WTC11 (cell line): ENCODE measurements at regions not wholly inside any gene's neighbourhood (a gene's known extent, or its start where the extent isn't known, plus 50 kb on each side); places are given as distances from the start of the nearest gene placed in this dataset.

ENCODE experiments used
- ATAC-seq: fragments of 200-7000 bp; cut with Tn5 transposase; 2 replicates; pipeline ENCODE4 v1.10.0; 2021; ENCODE audit warnings: mild to moderate bottlenecking, moderate library complexity
- CTCF ChIA-PET: fragments of 300-600 bp; sonication (Branson Sonifier 250); formaldehyde crosslinking; loops from one replicate; lab custom pipeline; 2021; ENCODE audit warnings: antibody characterized with exemption; lab: Charles Lee
- POLR2A ChIA-PET: fragments of 350-600 bp; sonication (Branson Sonifier 250); formaldehyde crosslinking; loops from one replicate; lab custom pipeline; 2021; ENCODE audit warnings: antibody characterized with exemption; lab: Charles Lee
- DNase-seq: peaks from one replicate; pipeline ENCODE4 v3.0.0; 2021; ENCODE audit warnings: low spot score
- H3K27ac Mint-ChIP-seq: 2 replicates; pipeline ENCODE4 v1.8.0; 2021; ENCODE audit warnings: mixed read lengths
- H3K27me3 Mint-ChIP-seq: 2 replicates; pipeline ENCODE4 v1.8.0; 2021; ENCODE audit warnings: low read depth, mild to moderate bottlenecking, moderate library complexity, mixed read lengths
- H3K36me3 Mint-ChIP-seq: 2 replicates; pipeline ENCODE4 v1.8.0; 2021; ENCODE audit warnings: mixed read lengths
- H3K4me1 Mint-ChIP-seq: 2 replicates; pipeline ENCODE4 v1.8.0; 2022; ENCODE audit warnings: mixed read lengths
- H3K4me3 Mint-ChIP-seq: 2 replicates; pipeline ENCODE4 v1.8.0; 2021; ENCODE audit warnings: mild to moderate bottlenecking, moderate library complexity, mixed read lengths
- H3K9me3 Mint-ChIP-seq: 2 replicates; pipeline ENCODE4 v1.8.0; 2021; ENCODE audit warnings: mixed read lengths
- CREB1 ChIP-seq: sonication (generic); formaldehyde crosslinking; IDR thresholded peaks from 2 replicates; pipeline ENCODE4 v1.8.0; 2023; ENCODE audit warnings: mild to moderate bottlenecking, missing genetic modification reagents
- ETV6 ChIP-seq: sonication (generic); formaldehyde crosslinking; IDR thresholded peaks from 2 replicates; pipeline ENCODE4 v1.8.1; 2022; ENCODE audit warnings: mild to moderate bottlenecking, missing genetic modification reagents
- FOXJ3 ChIP-seq: sonication (generic); formaldehyde crosslinking; IDR thresholded peaks from 2 replicates; pipeline ENCODE4 v1.9.0; 2021; ENCODE audit warnings: missing genetic modification reagents, mild to moderate bottlenecking, borderline replicate concordance
- GRHL2 ChIP-seq: fragments of 250-450 bp; sonication (Bioruptor Pico); IDR thresholded peaks from 2 replicates; pipeline ENCODE4 v1.8.0; 2022; ENCODE audit warnings: mild to moderate bottlenecking, moderate library complexity; ENCODE audit not compliant: insufficient replicate concordance, severe bottlenecking
- NR2C2 ChIP-seq: sonication (generic); formaldehyde crosslinking; IDR thresholded peaks from 2 replicates; pipeline ENCODE4 v1.8.0; 2022; ENCODE audit warnings: mild to moderate bottlenecking, missing genetic modification reagents
- PRRX2 ChIP-seq: fragments of 250-450 bp; sonication (Bioruptor Pico); IDR thresholded peaks from 2 replicates; pipeline ENCODE4 v1.8.0; 2021; ENCODE audit warnings: mild to moderate bottlenecking
- SOX15 ChIP-seq: fragments of 250-450 bp; sonication (Bioruptor Pico); IDR thresholded peaks from 2 replicates; pipeline ENCODE4 v1.9.0; 2021; ENCODE audit warnings: mild to moderate bottlenecking
- SP1 ChIP-seq: sonication (generic); formaldehyde crosslinking; conservative IDR thresholded peaks from 2 replicates; pipeline ENCODE4 v1.8.1; 2022; ENCODE audit warnings: missing genetic modification reagents
- ZBTB21 ChIP-seq: sonication (generic); formaldehyde crosslinking; IDR thresholded peaks from 2 replicates; pipeline ENCODE4 v1.8.1; 2023; ENCODE audit warnings: mild to moderate bottlenecking, missing genetic modification reagents, borderline replicate concordance
- ZNF232 ChIP-seq: sonication (generic); formaldehyde crosslinking; IDR thresholded peaks from 2 replicates; pipeline ENCODE4 v1.8.0; 2022; ENCODE audit warnings: mild to moderate bottlenecking, missing genetic modification reagents
- ZNF263 ChIP-seq: sonication (generic); formaldehyde crosslinking; IDR thresholded peaks from 2 replicates; pipeline ENCODE4 v1.8.1; 2022; ENCODE audit warnings: low read depth, mild to moderate bottlenecking, moderate library complexity, missing genetic modification reagents
- TF ChIP-seq, protein P1 (sequence below): sonication (generic); formaldehyde crosslinking; IDR thresholded peaks from 2 replicates; pipeline ENCODE4 v1.8.0; 2022; ENCODE audit warnings: mild to moderate bottlenecking, missing genetic modification reagents
- TF ChIP-seq, protein P2 (sequence below): sonication (generic); formaldehyde crosslinking; IDR thresholded peaks from 2 replicates; pipeline ENCODE4 v1.8.1; 2022; ENCODE audit warnings: low read depth, mild to moderate bottlenecking, moderate library complexity, missing genetic modification reagents, borderline replicate concordance
- TF ChIP-seq, protein P3 (sequence below): sonication (generic); formaldehyde crosslinking; IDR thresholded peaks from 2 replicates; pipeline ENCODE4 v1.8.1; 2023; ENCODE audit warnings: mild to moderate bottlenecking, missing genetic modification reagents, moderate library complexity
- TF ChIP-seq, protein P4 (sequence below): sonication (generic); formaldehyde crosslinking; IDR thresholded peaks from 2 replicates; pipeline ENCODE4 v1.8.1; 2022; ENCODE audit warnings: missing genetic modification reagents, borderline replicate concordance
- TF ChIP-seq, protein P5 (sequence below): sonication (generic); formaldehyde crosslinking; IDR thresholded peaks from 2 replicates; pipeline ENCODE4 v1.8.1; 2023; ENCODE audit warnings: mild to moderate bottlenecking, missing genetic modification reagents, borderline replicate concordance
- TF ChIP-seq, protein P6 (sequence below): sonication (generic); formaldehyde crosslinking; IDR thresholded peaks from 2 replicates; pipeline ENCODE4 v1.8.0; 2023; ENCODE audit warnings: missing genetic modification reagents
- TF ChIP-seq, protein P7 (sequence below): sonication (generic); formaldehyde crosslinking; IDR thresholded peaks from 2 replicates; pipeline ENCODE4 v1.8.0; 2022; ENCODE audit warnings: mild to moderate bottlenecking, missing genetic modification reagents

DNA sequence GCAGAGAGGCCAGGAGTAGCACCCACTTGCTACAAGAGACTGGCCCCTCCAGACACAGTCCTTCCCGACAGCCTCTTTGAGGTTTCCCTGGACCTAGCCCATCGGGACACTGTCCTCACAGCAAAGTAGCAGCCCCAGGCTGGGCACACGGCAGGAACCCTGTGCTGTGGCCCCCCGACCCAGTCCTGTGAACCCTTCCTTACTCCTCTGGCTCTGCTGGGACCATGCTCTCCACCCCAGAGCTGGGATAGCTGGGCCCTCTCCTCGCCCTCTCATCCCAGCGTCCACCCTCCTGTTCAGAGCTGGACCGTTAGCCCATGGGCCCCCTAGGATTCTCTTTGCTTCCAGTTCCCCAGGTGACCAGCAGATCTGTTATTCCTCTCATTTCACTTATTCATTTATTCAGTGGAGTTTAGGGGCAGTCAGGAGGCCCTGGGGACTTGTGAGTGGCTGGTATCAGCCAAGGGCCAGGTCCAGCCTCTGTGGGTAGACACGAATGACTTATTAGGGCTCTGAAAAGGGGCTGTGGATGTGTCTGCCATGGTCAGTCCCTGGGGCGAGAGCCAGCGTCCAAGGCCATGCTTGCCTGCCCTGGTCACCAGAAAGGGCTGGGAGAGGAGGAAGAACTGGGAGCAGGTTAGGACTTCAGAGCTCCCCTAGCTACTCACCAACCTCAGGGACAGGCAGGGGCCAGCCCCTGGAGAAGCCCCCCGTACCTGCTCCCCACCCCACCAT lies 117.6 kb upstream of the RUNX3 start:
- no peaks in the 10 kb centered on the region for H3K4me1 Mint-ChIP-seq
- ATAC-seq (no peak), DNase-seq (no peak)
- ChIA-PET POLR2A (no interaction called here), CTCF (interaction anchor here (1.5 kb wide), 1 partner anchor 11 kb away, joined by 4 read pairs; no protein-coding TSS in a partner anchor)
- no peak for TF ChIP-seq FOXJ3
- no peak for TF ChIP-seq ZNF263 (CRISPR knock-in tag)
- TF ChIP-seq, protein P1, sequence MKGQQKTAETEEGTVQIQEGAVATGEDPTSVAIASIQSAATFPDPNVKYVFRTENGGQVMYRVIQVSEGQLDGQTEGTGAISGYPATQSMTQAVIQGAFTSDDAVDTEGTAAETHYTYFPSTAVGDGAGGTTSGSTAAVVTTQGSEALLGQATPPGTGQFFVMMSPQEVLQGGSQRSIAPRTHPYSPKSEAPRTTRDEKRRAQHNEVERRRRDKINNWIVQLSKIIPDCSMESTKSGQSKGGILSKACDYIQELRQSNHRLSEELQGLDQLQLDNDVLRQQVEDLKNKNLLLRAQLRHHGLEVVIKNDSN (CRISPR knock-in tag), result no peak
- TF ChIP-seq SOX15 (CRISPR knock-in tag), result no peak
- no peak for TF ChIP-seq ZBTB21 (CRISPR knock-in tag)
- TF ChIP-seq, protein P2, sequence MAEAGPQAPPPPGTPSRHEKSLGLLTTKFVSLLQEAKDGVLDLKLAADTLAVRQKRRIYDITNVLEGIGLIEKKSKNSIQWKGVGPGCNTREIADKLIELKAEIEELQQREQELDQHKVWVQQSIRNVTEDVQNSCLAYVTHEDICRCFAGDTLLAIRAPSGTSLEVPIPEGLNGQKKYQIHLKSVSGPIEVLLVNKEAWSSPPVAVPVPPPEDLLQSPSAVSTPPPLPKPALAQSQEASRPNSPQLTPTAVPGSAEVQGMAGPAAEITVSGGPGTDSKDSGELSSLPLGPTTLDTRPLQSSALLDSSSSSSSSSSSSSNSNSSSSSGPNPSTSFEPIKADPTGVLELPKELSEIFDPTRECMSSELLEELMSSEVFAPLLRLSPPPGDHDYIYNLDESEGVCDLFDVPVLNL, result no peak
- TF ChIP-seq ZNF232 (CRISPR knock-in tag), result no peak
- TF ChIP-seq, protein P3, sequence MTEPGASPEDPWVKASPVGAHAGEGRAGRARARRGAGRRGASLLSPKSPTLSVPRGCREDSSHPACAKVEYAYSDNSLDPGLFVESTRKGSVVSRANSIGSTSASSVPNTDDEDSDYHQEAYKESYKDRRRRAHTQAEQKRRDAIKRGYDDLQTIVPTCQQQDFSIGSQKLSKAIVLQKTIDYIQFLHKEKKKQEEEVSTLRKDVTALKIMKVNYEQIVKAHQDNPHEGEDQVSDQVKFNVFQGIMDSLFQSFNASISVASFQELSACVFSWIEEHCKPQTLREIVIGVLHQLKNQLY (CRISPR knock-in tag), result no peak
- H3K27me3 Mint-ChIP-seq, result no peaks in the 10 kb centered on the region
- no peak overlapping the region for H3K4me3 Mint-ChIP-seq
- H3K9me3 Mint-ChIP-seq, result peaks cover 3% of the 10 kb centered on the region; the same call in 1 of the 2 replicates
- no peaks in the 10 kb centered on the region for H3K36me3 Mint-ChIP-seq
- H3K27ac Mint-ChIP-seq, result no peak overlapping the region

DNA sequence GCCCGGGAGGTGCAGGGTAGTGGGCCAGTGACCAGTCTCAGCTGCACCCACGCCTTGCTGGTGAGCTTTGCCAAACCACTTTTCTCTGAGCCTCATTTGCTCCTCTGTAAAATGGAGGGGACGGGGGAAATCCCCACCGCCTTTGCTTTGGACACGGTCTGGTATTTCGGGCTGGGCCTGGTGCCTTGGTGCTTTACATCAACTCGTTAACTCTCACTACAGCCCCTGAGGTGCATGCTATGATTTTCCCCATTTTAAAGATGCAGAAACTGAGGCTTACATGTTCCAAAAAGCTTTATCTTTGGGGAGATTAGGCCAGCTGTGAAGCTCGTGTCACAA lies 116.1 kb upstream of the RUNX3 start:
- no peaks in the 10 kb centered on the region for H3K4me1 Mint-ChIP-seq
- CTCF ChIA-PET, result interaction anchor here (1.5 kb wide), 1 partner anchor 9 kb away, joined by 4 read pairs; no protein-coding TSS in a partner anchor
- H3K27ac Mint-ChIP-seq, result no peak overlapping the region
- DNase-seq, result no peak
- ATAC-seq, result no peak
- no peak overlapping the region for H3K4me3 Mint-ChIP-seq
- H3K36me3 Mint-ChIP-seq, result no peaks in the 10 kb centered on the region
- H3K27me3 Mint-ChIP-seq, result no peaks in the 10 kb centered on the region
- TF ChIP-seq, protein P4, sequence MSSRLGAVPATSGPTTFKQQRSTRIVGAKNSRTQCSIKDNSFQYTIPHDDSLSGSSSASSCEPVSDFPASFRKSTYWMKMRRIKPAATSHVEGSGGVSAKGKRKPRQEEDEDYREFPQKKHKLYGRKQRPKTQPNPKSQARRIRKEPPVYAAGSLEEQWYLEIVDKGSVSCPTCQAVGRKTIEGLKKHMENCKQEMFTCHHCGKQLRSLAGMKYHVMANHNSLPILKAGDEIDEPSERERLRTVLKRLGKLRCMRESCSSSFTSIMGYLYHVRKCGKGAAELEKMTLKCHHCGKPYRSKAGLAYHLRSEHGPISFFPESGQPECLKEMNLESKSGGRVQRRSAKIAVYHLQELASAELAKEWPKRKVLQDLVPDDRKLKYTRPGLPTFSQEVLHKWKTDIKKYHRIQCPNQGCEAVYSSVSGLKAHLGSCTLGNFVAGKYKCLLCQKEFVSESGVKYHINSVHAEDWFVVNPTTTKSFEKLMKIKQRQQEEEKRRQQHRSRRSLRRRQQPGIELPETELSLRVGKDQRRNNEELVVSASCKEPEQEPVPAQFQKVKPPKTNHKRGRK (CRISPR knock-in tag), result no peak
- TF ChIP-seq, protein P5, sequence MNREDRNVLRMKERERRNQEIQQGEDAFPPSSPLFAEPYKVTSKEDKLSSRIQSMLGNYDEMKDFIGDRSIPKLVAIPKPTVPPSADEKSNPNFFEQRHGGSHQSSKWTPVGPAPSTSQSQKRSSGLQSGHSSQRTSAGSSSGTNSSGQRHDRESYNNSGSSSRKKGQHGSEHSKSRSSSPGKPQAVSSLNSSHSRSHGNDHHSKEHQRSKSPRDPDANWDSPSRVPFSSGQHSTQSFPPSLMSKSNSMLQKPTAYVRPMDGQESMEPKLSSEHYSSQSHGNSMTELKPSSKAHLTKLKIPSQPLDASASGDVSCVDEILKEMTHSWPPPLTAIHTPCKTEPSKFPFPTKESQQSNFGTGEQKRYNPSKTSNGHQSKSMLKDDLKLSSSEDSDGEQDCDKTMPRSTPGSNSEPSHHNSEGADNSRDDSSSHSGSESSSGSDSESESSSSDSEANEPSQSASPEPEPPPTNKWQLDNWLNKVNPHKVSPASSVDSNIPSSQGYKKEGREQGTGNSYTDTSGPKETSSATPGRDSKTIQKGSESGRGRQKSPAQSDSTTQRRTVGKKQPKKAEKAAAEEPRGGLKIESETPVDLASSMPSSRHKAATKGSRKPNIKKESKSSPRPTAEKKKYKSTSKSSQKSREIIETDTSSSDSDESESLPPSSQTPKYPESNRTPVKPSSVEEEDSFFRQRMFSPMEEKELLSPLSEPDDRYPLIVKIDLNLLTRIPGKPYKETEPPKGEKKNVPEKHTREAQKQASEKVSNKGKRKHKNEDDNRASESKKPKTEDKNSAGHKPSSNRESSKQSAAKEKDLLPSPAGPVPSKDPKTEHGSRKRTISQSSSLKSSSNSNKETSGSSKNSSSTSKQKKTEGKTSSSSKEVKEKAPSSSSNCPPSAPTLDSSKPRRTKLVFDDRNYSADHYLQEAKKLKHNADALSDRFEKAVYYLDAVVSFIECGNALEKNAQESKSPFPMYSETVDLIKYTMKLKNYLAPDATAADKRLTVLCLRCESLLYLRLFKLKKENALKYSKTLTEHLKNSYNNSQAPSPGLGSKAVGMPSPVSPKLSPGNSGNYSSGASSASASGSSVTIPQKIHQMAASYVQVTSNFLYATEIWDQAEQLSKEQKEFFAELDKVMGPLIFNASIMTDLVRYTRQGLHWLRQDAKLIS (CRISPR knock-in tag), result no peak
- TF ChIP-seq SP1 (CRISPR knock-in tag) (no peak), NR2C2 (CRISPR knock-in tag) (no peak), CREB1 (no peak), ETV6 (CRISPR knock-in tag) (no peak), GRHL2 (CRISPR knock-in tag) (no peak), PRRX2 (no peak)
- TF ChIP-seq, protein P6, sequence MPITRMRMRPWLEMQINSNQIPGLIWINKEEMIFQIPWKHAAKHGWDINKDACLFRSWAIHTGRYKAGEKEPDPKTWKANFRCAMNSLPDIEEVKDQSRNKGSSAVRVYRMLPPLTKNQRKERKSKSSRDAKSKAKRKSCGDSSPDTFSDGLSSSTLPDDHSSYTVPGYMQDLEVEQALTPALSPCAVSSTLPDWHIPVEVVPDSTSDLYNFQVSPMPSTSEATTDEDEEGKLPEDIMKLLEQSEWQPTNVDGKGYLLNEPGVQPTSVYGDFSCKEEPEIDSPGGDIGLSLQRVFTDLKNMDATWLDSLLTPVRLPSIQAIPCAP (CRISPR knock-in tag), result no peak
- TF ChIP-seq, protein P7, sequence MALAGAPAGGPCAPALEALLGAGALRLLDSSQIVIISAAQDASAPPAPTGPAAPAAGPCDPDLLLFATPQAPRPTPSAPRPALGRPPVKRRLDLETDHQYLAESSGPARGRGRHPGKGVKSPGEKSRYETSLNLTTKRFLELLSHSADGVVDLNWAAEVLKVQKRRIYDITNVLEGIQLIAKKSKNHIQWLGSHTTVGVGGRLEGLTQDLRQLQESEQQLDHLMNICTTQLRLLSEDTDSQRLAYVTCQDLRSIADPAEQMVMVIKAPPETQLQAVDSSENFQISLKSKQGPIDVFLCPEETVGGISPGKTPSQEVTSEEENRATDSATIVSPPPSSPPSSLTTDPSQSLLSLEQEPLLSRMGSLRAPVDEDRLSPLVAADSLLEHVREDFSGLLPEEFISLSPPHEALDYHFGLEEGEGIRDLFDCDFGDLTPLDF, result no peak
- peaks cover 3% of the 10 kb centered on the region; the same call in 1 of the 2 replicates for H3K9me3 Mint-ChIP-seq
- POLR2A ChIA-PET, result interaction anchor here (0.6 kb wide), 1 partner anchor 323 kb away, joined by 4 read pairs; no protein-coding TSS in a partner anchor
